Progenitor cell of endocrine pancreas (in vitro differentiated cells): ENCODE measurements at regions not wholly inside any gene's neighbourhood (a gene's known extent, or its start where the extent isn't known, plus 50 kb on each side); places are given as distances from the start of the nearest gene placed in this dataset.

Experiments
- DNase-seq: peaks from one replicate; pipeline ENCODE4 v3.0.0; 2021; ENCODE audit warnings: low spot score; ENCODE audit not compliant: unreplicated experiment
- H3K27ac Mint-ChIP-seq: 2 replicates; pipeline ENCODE4 v1.8.0; 2021; ENCODE audit warnings: mild to moderate bottlenecking, moderate library complexity, mixed read lengths
- H3K27me3 Mint-ChIP-seq: 2 replicates; pipeline ENCODE4 v1.8.0; 2021; ENCODE audit warnings: mixed read lengths
- H3K36me3 Mint-ChIP-seq: 2 replicates; pipeline ENCODE4 v1.8.0; 2022; ENCODE audit warnings: mixed read lengths; ENCODE audit not compliant: insufficient read depth
- H3K4me1 Mint-ChIP-seq: 2 replicates; pipeline ENCODE4 v1.8.0; 2021; ENCODE audit warnings: low read depth, mixed read lengths
- H3K4me3 Mint-ChIP-seq: 2 replicates; pipeline ENCODE4 v1.8.0; 2021; ENCODE audit warnings: low read depth, mild to moderate bottlenecking, moderate library complexity, mixed read lengths
- H3K9me3 Mint-ChIP-seq: 2 replicates; pipeline ENCODE4 v1.8.0; 2021; ENCODE audit warnings: low read depth, mixed read lengths
- TF ChIP-seq, protein P1 (sequence below): fragments of 200-600 bp; sonication (generic); IDR thresholded peaks from one replicate; pipeline ENCODE4 v1.5.0; 2021; ENCODE audit warnings: antibody characterized with exemption, mild to moderate bottlenecking; ENCODE audit not compliant: unreplicated experiment

DNA sequence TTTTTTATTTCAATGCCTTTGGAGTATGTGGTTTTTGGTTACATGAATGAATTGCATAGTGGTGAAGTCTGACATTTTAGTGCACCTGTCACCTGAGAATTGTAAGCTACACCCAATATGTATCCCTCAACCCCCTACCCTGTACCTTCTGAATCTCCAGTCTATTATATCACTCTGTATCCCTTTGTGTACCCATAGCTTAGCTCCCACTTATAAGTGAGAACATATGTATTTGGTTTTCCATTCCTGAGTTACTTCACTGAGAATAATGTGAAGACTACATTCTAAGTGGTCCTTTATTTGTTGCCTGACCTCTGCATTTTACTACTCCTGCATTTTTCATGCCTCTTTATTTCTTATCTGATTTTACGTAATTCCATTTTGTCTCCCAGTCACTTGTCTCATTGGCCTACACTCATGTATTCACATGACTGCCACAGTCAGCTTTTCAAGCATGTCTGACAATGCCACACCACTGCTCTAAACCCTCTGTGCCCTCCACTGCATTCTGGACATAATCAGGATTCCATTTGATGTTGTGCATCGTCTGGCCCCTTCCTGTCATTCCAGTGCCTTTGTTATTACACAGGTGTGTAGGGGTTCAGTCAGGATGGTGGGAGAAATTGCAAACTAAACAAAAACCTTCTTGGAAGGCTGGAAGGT lies 1325.5 kb downstream of the XPNPEP1 start:
- Mint-ChIP-seq H3K4me3 (no peak overlapping the region), H3K36me3 (no peaks in the 10 kb centered on the region), H3K9me3 (no peaks in the 10 kb centered on the region), H3K27ac (peak overlapping the region; percentile 51), H3K4me1 (peaks cover 29% of the 10 kb centered on the region), H3K27me3 (no peaks in the 10 kb centered on the region)
- TF ChIP-seq, protein P1, sequence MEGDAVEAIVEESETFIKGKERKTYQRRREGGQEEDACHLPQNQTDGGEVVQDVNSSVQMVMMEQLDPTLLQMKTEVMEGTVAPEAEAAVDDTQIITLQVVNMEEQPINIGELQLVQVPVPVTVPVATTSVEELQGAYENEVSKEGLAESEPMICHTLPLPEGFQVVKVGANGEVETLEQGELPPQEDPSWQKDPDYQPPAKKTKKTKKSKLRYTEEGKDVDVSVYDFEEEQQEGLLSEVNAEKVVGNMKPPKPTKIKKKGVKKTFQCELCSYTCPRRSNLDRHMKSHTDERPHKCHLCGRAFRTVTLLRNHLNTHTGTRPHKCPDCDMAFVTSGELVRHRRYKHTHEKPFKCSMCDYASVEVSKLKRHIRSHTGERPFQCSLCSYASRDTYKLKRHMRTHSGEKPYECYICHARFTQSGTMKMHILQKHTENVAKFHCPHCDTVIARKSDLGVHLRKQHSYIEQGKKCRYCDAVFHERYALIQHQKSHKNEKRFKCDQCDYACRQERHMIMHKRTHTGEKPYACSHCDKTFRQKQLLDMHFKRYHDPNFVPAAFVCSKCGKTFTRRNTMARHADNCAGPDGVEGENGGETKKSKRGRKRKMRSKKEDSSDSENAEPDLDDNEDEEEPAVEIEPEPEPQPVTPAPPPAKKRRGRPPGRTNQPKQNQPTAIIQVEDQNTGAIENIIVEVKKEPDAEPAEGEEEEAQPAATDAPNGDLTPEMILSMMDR, result no peak
- DNase-seq, result no peak

DNA sequence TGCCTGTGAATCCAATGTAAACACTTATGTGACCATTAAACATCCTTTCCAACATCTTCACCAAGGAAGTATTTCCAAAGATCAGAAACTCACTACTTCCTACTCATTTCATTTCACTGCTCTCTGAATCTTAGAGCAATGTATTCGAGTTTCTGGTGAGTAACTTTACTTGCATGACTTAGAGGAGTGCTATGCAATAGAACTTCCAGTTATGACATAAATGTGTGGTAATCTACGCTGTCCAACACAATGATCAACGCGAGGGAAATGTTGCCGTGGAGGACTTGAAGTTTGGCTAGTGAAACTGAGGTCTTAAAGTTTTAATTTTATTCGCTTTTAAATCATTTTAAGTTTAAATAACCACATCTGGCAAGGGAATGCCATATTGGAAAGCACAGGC lies 1326.3 kb downstream of the XPNPEP1 start:
- Mint-ChIP-seq H3K36me3 (no peaks in the 10 kb centered on the region), H3K27ac (no peak overlapping the region), H3K4me3 (no peak overlapping the region), H3K9me3 (no peaks in the 10 kb centered on the region), H3K4me1 (peaks cover 30% of the 10 kb centered on the region), H3K27me3 (no peaks in the 10 kb centered on the region)
- DNase-seq, result no peak
- TF ChIP-seq, protein P1, result no peak

DNA sequence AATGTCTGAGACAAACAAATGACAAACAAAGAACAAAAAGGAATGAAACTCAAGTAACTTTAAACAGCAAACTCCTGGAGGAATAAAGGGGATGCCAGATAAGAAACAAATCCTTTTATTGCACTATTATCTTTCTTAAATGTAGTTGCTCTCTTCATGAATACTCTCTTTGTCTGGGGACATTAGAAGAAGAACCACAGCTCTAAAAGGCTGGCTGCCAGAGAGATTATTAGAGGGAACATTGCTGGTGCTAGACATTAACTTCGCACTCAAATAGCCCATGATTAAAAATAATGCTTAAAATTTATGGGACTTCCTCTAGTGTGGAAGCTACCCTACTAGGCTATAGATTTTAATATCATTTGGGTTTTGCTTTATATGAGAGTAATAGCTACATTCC lies 1330.4 kb downstream of the XPNPEP1 start:
- no peak overlapping the region for H3K4me3 Mint-ChIP-seq
- H3K27me3 Mint-ChIP-seq, result no peaks in the 10 kb centered on the region
- H3K9me3 Mint-ChIP-seq, result no peaks in the 10 kb centered on the region
- DNase-seq, result no peak
- no peaks in the 10 kb centered on the region for H3K36me3 Mint-ChIP-seq
- H3K4me1 Mint-ChIP-seq, result peaks cover 14% of the 10 kb centered on the region
- H3K27ac Mint-ChIP-seq, result no peak overlapping the region
- TF ChIP-seq, protein P1, result no peak

DNA sequence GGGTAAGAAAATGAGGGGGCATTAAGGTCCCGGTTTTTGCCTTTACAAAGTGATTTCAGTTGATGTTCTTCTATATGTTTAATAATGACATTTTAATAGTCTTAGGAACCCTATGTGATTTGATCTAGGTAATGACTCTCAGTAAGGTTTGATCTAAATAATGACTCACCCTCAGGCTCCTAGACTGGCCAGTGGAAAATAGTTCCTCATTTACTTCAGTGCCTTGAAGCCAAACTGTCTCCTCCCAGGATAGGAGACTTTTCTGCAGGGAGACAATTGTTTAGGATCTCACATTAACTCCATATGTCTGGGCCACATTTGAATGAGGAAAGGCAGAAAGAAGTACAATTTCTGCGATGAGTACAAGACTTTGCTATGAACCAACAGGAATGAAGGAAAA lies 1331.9 kb downstream of the XPNPEP1 start:
- Mint-ChIP-seq H3K36me3 (no peaks in the 10 kb centered on the region), H3K27me3 (no peaks in the 10 kb centered on the region), H3K4me1 (peaks cover 10% of the 10 kb centered on the region), H3K4me3 (no peak overlapping the region), H3K27ac (no peak overlapping the region), H3K9me3 (no peaks in the 10 kb centered on the region)
- no peak for DNase-seq
- TF ChIP-seq, protein P1, result no peak

DNA sequence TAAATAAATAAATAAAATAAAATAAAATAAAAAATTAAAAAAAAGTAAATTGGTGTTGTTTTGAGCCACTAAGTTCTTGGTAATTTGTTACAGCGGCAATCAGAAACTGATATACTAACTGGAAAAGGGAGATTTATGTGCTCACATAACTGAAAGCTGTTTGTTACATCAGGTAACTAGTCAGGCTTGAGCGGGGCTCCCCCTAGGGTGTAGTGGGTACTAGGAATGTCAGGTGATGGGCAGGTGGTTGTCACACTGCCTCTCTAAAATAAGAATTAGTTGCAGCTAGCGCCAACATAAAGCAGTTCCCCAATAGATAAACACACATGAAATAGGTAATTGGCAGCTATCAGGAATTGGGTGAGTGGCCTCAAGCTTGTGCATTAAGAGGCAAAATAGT lies 1336.9 kb downstream of the XPNPEP1 start:
- Mint-ChIP-seq H3K9me3 (peaks cover 7% of the 10 kb centered on the region), H3K36me3 (no peaks in the 10 kb centered on the region), H3K4me3 (no peak overlapping the region), H3K27ac (no peak overlapping the region), H3K4me1 (peaks cover 2% of the 10 kb centered on the region), H3K27me3 (no peaks in the 10 kb centered on the region)
- DNase-seq, result no peak
- TF ChIP-seq, protein P1, result no peak
